GM21360 (cell line): ENCODE measurements at regions not wholly inside any gene's neighbourhood (a gene's known extent, or its start where the extent isn't known, plus 50 kb on each side); places are given as distances from the start of the nearest gene placed in this dataset.

Experiments
- ATAC-seq: cut with Tn5 transposase; IDR thresholded peaks from one replicate; pipeline ENCODE4 v1.9.1; 2021; ENCODE audit warnings: mild to moderate bottlenecking, moderate library complexity; ENCODE audit not compliant: unreplicated experiment

DNA sequence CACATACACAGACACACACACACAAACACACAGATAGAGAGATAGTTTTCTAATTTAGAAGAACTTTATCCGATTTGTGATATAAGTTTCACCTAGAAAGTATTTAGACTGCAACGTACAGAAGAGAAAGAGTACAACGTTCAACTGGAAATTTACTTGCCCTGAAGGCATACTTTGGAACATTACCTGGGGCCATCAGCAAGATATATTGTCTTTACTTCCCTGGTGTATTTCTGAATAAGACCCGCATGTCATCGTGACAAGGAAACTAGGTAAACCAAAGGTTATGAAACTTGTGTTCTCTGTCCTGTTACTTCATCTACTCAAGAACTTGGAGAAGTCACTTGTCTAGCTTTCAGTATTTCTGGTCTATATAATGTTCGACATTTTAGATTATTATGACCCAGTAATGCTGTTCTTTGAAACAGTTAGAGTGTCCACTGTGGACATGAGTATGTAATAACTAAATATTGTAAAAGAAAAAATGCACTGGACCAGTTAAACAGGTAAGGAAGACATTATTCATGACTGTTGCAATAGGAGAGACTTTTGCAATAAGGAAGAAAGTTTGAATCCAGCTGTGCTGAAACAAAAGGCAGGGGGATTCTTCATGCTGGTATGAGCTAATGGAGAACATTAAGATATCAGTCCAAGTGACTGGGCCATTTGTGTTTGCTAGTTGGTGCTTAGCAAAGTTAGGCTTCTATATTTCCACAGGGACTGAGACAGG, 1791.1 kb downstream of the MAT2B start:
- no peak for ATAC-seq

DNA sequence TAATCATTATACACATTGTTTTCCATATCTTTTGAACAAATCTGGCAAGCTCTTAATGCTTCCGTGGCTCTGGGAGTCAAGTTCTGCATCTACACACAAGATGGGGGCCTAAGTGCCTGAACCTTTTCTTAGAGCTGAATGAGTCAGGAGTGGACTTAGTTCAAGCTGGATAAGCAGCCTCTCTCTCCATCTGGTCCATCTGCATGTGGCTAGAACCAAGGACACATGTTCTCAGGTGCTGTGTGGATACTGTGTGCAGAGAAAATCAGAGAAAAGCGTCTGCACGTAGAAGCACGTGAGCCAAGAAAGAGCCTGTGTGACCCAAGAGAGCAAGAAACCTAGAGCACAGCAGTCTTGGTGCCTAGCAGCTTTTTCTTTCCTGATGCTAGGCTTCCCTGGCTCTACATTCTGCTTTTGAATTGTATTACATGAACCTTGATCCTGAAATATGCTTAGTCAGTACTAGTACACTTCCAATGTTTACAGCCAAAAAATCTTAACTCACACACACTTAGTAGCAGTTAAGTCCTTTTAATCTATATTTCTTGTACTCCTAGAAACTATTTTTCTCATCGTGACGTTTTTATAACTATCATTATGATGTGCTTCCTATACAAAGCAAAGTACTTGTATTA, 1798.9 kb downstream of the MAT2B start:
- no peak for ATAC-seq

DNA sequence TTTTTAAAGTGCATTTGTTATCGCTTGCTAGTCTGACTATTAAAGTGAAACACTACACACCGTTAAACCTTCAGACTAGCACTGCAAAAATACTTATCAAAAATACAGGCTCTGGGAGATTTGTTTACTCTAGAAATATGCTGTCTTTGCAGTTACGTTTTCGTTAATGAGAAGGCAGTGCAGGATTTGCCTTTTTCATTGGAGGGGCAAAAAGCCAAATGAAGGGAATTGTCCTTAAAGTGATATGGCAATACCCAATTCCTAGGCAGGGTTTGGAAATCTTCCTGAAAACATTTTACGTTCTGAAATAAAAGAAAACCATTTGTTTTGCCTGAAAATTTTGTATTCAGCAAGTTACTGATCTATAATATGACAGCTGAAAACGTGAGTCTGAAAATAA, 1800.2 kb downstream of the MAT2B start:
- no peak for ATAC-seq

DNA sequence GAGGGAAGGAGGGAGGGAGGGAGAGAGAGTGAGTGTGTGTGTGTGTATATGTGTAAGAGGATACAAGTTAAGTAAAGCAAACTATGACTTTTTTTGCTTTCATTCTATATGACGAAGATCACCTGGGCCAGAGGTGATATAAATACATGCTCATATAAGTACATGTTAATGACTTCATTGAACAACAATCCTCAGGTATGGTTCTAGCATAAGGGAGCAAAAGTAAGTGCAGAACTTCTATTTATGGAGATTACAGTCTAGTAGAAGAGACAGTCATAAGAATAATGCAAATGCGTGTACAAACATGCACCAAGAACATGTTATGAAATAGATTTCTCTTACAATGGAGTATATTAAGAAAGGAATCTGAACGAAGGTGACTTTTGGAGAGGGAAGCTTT, 1804.0 kb downstream of the MAT2B start:
- ATAC-seq, result no peak

DNA sequence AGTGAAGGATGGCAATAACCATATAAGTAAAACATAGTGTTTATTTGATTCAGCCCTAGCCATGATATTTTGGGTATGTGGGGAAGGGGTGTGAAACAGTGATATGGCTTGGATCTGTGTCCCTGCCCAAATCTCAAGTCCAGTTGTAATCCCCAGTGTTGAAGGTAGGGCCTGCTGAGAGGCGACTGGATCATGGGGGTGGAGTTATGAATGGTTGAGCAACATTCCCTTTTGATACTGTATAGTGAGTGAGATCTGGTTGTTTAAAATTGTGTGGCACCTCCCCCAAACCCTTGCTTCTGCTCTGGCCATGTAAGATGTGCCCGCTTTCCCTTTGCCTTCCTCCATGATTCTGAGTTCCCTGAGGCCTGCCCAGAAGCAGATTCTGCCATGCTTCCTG, 1804.6 kb downstream of the MAT2B start:
- no peak for ATAC-seq

DNA sequence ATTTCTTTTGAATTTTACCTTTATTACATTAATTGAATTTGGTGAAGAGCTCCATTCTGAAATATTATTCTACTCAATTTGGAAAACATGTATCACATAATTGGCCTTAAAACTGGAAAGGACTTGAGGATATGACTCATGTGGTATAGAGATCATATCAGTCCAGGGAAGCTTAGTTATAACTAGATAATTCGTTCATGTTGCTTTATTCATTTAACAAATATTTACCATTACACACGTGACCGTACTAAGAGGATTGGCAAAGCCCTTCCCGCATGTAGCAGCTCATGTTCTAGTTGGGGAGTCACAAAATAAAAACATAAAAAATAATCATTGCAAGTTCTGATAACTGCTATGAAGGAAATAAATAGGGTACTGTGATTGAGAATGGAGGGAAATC, 1816.5 kb downstream of the MAT2B start:
- ATAC-seq, result no peak

DNA sequence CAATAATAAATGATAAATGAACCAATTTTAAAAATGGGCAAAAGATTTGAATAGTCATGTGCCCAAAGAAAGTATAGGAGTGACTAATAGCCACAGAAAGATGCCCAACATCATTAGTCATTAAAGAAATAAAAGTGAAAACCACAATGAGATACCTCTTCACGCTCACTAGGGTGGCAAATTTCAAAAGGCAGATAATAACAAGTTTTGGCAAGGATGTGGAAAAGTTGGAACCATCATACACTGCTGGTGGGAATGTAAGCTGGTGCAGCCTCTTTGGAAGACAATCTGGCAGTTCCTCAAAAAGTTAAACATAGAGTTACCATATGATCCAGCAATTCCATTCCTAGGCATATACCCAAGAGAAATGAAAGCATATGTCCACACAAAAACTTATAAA, 1819.8 kb downstream of the MAT2B start:
- no peak for ATAC-seq

DNA sequence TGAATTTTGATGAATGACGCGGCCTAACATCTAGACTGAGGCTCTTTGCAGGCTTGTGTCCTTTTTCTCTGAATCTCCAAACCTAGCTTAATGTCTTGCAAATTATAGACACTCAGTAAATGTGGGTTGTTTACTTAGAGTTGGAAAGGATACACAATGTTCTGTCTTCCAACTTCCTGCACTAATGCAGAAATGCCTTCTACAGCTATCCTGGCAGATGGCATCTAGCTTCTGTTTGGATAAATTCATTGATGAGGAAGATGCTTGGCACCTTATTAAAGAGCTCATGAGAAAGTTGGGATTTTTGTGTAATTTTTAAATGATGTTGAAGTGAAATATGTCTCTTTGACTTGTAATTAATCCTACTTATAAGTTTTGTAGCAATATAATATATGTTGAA, 1822.2 kb downstream of the MAT2B start:
- ATAC-seq, result no peak

DNA sequence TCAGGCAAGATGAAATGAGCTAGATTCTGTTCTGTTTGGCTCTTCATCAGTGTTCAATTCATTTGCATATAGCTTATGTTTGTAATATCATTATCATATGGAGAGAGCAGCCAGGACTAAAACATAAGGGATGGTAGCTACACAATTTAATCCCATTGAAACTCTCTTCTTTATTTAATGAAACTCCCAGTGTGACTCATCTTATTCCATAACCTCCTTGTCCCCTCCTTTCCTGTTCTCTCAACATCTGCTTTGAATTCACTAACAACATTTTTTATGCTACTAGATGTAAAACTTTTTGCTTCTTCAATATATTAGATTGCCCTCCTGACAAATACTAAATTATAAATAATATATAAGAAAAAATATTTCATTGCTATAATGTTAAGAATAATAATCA, 1823.4 kb downstream of the MAT2B start:
- ATAC-seq, result no peak

DNA sequence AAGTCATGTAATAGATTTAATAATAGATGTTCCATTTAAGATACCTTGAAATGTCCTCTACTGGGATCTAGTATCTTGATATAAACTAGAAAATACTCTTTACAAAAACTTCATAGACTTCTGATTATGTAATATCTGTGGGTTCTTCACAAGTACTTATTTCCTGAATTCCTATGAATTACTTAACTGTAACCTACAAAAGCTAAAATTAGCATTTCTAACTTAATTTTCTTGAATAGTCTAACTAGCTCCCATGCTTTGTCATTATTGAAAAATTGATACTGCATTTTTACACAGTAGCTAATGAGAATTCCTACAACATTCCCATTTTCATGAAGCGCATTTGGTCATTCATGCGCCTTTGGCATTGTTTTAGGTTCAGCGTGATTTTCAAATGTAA, 1828.2 kb downstream of the MAT2B start:
- no peak for ATAC-seq

DNA sequence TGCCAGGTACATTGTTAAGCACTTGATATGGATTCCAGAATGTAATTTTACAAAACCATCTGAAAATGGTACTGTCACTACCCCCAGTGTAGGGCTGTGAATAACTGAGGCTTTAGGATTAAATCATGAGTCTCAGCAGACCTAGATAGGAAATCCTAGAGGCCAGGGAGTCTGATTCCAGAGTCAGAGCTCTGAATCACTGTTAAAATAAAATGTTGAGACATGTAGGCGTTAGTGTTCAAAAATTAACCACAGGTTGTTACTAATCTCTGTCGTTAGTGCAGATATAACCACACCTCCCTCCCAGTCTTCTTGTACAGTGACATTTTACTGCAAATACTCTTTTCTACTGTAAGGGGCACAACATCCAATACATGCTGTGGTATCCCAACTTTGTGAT, 1828.8 kb downstream of the MAT2B start:
- ATAC-seq, result no peak

DNA sequence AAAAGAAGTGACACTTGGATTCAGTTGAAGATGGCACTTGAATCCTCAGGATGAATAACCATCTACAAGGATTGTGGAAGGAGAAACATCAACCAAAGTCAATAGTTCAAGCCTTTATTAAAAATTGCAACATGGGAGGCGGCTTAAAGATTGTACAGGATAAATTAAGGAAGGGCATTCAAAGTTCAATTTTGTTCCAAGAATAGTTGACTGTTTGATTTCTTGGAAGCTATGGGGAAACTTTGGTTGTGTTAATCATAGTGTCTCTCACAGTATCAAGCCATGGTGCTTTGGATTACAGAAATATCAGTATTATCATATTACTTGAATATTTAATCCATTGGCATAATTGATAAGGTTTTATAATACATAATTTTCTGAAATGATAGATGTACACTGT, 1844.3 kb downstream of the MAT2B start:
- no peak for ATAC-seq

DNA sequence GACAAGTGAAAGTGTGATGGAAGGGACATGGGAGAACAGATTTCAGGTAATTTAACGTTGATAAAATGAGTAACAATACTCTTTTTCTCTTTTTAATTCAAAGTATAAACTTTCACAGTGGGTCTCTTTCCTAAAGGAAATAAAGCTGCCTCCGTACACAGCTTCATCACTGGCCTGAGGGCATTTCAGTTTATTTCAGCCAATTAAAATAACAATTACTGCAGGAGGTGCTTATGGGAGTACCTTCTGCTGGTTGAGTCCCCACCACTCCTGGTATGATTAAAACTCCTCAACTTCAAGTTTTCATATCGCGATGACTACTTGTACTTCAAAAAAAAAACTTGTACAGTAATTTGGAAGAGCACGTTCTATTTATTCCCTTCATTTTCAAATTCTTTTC, 1845.9 kb downstream of the MAT2B start:
- no peak for ATAC-seq

DNA sequence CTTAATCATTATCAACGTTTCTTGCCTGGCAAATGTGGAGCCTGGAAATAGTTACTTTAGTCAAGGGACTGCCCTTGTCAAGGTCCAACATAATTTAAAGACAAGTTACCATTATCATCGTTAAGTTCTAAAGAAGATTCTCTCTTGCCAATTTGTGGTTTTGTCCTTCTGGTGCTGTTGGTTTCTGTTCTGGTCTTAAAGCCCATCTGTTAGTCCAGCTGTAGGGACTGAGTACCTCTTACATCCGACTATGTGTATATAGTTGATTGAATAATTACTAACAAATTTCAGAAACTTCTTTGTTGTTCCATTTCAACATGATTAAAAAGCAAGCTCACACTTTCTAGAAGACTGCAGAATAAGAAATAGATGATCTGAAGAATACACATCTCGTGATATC, 1854.9 kb downstream of the MAT2B start:
- no peak for ATAC-seq

DNA sequence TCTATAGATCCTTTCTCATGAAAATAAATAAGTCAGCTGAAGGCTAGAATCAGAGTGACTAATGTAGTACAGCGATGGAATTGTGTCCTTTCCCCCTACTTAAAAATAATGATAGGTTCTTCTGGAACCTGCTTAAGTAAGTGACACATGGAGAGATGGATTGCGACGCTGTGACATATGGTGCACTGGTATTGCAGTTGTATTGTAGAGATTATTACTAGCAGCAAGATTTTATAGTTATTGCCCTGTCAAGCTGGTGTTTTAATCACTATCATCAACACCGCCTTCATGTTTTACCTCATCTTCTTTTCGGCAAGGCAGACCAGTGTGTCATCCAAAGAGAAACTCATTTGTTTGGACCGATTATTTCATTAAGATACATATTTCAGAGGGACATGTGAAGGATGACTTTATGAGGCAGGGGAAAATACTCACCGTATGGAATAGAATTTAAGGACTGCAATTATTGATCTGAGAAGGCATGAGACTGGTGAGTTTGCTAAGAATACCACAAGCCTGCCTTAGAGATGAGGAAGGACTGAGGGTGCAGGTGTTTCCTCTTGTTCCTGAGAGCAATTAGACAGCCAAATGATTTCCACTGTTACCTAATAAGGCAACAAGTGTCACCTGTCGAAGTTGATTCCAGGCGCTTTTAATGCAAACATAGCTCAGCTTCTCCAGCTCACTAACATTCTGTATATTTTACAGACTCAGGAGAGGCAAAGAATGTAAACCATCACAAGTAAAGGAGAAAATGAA, 1855.5 kb downstream of the MAT2B start:
- ATAC-seq, result no peak

DNA sequence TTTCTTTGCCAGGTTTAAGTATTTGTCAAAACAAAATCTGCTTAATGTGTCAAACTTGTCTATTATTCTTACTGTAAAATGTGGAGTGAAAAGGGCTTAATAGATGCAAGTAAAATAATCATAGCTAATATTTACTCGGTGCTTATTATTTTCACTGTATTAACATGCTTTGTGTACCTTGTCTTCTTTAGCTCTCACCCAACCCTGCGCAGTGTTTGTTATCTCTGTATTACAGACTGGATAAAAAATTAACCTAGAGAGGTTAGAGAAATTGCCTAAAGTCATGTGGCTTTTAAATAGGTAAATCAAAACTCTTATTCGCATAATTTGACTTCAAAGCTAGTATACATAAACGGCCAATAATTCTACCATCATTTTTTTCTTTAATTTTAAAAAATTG, 1864.8 kb downstream of the MAT2B start:
- no peak for ATAC-seq

DNA sequence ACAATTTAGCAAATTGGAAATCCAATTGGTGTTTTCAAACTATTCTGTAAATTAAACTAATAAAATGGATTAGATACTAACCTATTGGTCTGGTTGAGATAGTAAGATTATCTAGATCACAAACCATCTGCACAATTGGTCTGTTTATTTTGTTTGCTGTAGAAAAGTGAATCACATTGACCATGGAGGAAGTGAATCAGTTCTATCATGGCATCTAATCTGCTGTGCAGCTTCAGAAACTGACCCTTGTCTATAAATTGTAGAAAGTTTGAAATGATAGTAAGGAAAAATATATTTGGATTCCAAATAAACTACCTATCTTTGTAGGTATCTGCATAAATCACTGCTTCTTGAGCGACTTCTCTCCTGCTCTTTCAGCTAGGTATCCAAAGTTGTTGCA, 1865.4 kb downstream of the MAT2B start:
- ATAC-seq, result no peak

DNA sequence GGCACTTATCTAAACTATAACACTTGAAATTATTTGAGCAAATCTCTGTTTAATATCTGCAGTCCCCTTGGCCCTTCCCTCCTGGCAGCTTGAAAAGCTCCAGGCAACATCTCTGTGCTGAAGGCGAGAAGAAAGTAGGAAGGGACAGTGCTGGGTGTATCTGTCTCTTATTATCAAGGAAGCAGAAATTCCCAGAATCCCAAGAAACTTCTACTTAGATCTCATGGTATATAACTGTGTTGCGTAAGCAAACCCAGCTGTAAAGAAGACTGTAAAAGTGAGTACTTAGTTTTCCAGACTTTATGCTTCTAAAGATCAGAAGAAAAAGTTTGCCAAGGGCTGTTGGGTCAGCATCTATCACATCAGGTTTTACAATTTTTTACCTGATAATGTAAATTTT, 1869.8 kb downstream of the MAT2B start:
- no peak for ATAC-seq

DNA sequence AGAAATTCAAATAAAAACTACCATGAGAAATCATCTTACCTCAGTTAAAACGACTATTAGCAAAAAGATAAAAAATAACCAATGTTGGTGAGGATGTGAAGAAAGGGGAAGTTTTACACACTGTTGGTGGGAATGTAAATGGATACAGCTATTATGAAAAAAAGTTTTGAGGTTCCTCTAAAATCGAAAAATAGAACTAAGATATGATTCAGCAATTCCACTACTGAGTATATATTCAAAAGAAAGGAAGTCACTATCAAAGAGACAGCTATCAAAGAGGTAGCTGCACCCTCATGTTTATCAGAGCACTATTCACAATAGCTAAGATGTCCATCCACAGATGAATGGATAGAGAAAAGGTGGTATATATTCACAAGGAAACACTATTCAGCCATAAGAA, 1888.4 kb downstream of the MAT2B start:
- ATAC-seq, result no peak

DNA sequence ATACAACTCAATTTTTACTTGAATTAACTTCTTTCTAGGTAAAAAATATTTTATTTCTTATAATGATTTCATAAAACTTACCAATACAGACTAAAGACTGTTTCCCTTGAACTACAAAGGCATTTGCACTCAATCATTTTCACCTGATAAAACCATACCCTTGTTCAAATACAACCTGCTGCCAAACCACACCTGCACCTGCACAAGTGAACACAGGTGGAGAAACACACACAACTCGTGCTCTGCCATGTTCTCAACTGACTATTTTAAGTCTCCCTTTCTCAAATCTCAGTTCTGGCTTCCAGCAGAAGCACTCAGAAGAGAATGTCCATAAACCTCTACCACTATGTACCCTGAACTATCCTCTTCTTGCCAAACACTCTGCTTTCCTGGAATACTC, 1892.1 kb downstream of the MAT2B start:
- no peak for ATAC-seq

DNA sequence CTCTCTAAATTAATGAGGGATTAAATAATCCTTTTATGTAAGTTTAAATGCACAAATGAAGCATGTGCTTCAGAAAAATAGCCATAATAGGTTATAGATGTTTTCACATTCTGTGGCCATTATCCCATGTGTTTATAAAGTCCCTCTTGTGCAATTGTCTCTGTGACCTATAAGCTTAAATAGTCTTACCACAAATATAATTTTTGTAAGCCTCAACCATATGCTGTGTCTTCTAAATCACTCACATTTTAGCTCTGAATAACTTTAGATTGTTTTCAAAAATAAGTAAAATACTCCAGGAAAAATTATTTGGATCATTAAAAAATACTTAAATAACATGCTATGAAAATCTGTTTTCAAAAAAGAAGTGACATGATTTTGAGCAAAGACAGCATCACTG, 1894.7 kb downstream of the MAT2B start:
- no peak for ATAC-seq

DNA sequence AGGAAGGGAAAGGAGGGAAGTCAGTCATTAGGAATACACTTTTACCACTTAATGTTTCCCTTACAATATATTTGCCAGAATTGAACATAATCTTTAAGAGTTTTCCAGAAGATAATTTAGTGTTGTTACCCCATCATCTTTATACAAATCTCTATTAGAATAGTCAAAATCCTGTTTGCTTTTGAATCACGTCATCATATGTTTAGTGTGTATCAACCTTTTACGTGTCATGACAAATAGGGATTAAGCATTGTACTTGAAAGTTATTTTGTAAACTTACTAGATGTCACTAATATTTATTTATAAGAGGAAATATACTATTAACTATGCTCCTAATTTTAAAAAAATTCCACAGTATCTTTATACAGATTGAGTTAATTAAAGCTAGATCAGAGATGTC, 1899.5 kb downstream of the MAT2B start:
- no peak for ATAC-seq
